Neural cell (in vitro differentiated cells): ENCODE measurements at regions not wholly inside any gene's neighbourhood (a gene's known extent, or its start where the extent isn't known, plus 50 kb on each side); places are given as distances from the start of the nearest gene placed in this dataset.

Source experiments
- H2AFZ ChIP-seq: fragments of 200-600, 300-800 bp; sonication (generic), shearing (Covaris generic); 2 replicates; pipeline ENCODE4 v1.6.0; 2014; ENCODE audit warnings: low read depth, mild to moderate bottlenecking, antibody characterized with exemption, low read length, moderate library complexity
- H3F3A ChIP-seq: fragments of 200-600 bp; shearing (Covaris generic); 2 replicates; pipeline ENCODE4 v1.6.1; 2016; ENCODE audit warnings: mild to moderate bottlenecking, moderate library complexity, mixed read lengths, antibody characterized with exemption, low read length; ENCODE audit not compliant: insufficient read depth, poor library complexity, severe bottlenecking
- H3K27ac ChIP-seq: fragments of 200-600, 300-800 bp; sonication (generic), shearing (Covaris generic); 2 replicates; pipeline ENCODE4 v1.5.1; 2014; ENCODE audit warnings: mild to moderate bottlenecking, low read length, moderate library complexity
- H3K27me3 ChIP-seq: fragments of 300-800, 200-600 bp; sonication (generic), shearing (Covaris generic); 2 replicates; pipeline ENCODE4 v1.6.0; 2014; ENCODE audit warnings: mild to moderate bottlenecking, low read depth, low read length, moderate library complexity; ENCODE audit not compliant: insufficient read depth
- H3K36me3 ChIP-seq: fragments of 300-800, 200-600 bp; sonication (generic), shearing (Covaris generic); 2 replicates; pipeline ENCODE4 v1.5.1; 2014; ENCODE audit warnings: mild to moderate bottlenecking, antibody characterized with exemption, low read length, moderate library complexity; ENCODE audit not compliant: insufficient read depth
- H3K4me2 ChIP-seq: fragments of 300-800, 200-600 bp; sonication (generic), shearing (Covaris generic); 2 replicates; pipeline ENCODE4 v1.6.0; 2014; ENCODE audit warnings: mild to moderate bottlenecking, low read length
- H3K4me3 ChIP-seq: fragments of 300-800, 200-600 bp; sonication (generic), shearing (Covaris generic); 2 replicates; pipeline ENCODE4 v1.5.1; 2014; ENCODE audit warnings: mild to moderate bottlenecking, low read length, moderate library complexity
- H3K79me2 ChIP-seq: fragments of 200-600 bp; shearing (Covaris generic); replicated peaks from 2 replicates; pipeline ENCODE4 v1.6.0; 2014; ENCODE audit warnings: mild to moderate bottlenecking, low read length, moderate library complexity; ENCODE audit not compliant: insufficient read depth
- H3K9ac ChIP-seq: fragments of 300-800, 200-600 bp; sonication (generic), shearing (Covaris generic); 2 replicates; pipeline ENCODE4 v1.6.1; 2016; ENCODE audit warnings: mild to moderate bottlenecking, low read length, mixed read lengths
- H3K9me2 ChIP-seq: fragments of 200-600 bp; shearing (Covaris generic); 2 replicates; pipeline ENCODE4 v1.6.1; 2016; ENCODE audit warnings: mild to moderate bottlenecking, low read length, mixed read lengths; ENCODE audit not compliant: insufficient read depth
- H3K9me3 ChIP-seq: fragments of 200-600, 300-800 bp; sonication (generic), shearing (Covaris generic); 2 replicates; pipeline ENCODE4 v1.6.1; 2016; ENCODE audit warnings: mild to moderate bottlenecking, mixed run types, low read length, moderate library complexity, mixed read lengths
- H4K20me1 ChIP-seq: fragments of 200-600 bp; shearing (Covaris generic); 2 replicates; pipeline ENCODE4 v1.6.1; 2016; ENCODE audit warnings: mild to moderate bottlenecking, mixed run types; ENCODE audit not compliant: insufficient read depth
- CTCF ChIP-seq: fragments of 450-650 bp; IDR thresholded peaks from 2 replicates; pipeline ENCODE4 v1.5.1; 2014; ENCODE audit warnings: antibody characterized with exemption, mild to moderate bottlenecking, moderate library complexity; ENCODE audit not compliant: poor library complexity, severe bottlenecking
- EP300 ChIP-seq: fragments of 450-650 bp; conservative IDR thresholded peaks from 2 replicates; pipeline ENCODE4 v1.6.1; 2014; ENCODE audit warnings: antibody characterized with exemption, mild to moderate bottlenecking, moderate library complexity; ENCODE audit not compliant: poor library complexity, severe bottlenecking
- EZH2 ChIP-seq: fragments of 200-600, 300-800 bp; shearing (Covaris generic), sonication (generic); IDR thresholded peaks from 2 replicates; pipeline ENCODE4 v1.6.1; 2014; ENCODE audit warnings: antibody characterized with exemption, low read length, borderline replicate concordance, mild to moderate bottlenecking; ENCODE audit not compliant: insufficient read depth, poor library complexity, severe bottlenecking
- MXI1 ChIP-seq: fragments of 450-650 bp; conservative IDR thresholded peaks from 2 replicates; pipeline ENCODE4 v1.6.1; 2014; ENCODE audit warnings: antibody characterized with exemption, mild to moderate bottlenecking; ENCODE audit not compliant: poor library complexity, severe bottlenecking
- POLR2AphosphoS5 ChIP-seq: IDR thresholded peaks from 2 replicates; pipeline ENCODE4 v1.6.1; 2012
- RAD21 ChIP-seq: fragments of 450-650 bp; conservative IDR thresholded peaks from 2 replicates; pipeline ENCODE4 v1.6.1; 2014; ENCODE audit warnings: antibody characterized with exemption, mild to moderate bottlenecking, moderate library complexity
- SMC3 ChIP-seq: fragments of 450-650 bp; conservative IDR thresholded peaks from 2 replicates; pipeline ENCODE4 v1.6.1; 2014; ENCODE audit warnings: antibody characterized with exemption, mild to moderate bottlenecking, moderate library complexity; ENCODE audit not compliant: poor library complexity
- TAF1 ChIP-seq: IDR thresholded peaks from 2 replicates; pipeline ENCODE4 v1.6.1; 2012; ENCODE audit warnings: low read depth
- TF ChIP-seq, protein P1 (sequence below): IDR thresholded peaks from 2 replicates; pipeline ENCODE4 v1.6.1; 2012; ENCODE audit warnings: borderline replicate concordance

DNA sequence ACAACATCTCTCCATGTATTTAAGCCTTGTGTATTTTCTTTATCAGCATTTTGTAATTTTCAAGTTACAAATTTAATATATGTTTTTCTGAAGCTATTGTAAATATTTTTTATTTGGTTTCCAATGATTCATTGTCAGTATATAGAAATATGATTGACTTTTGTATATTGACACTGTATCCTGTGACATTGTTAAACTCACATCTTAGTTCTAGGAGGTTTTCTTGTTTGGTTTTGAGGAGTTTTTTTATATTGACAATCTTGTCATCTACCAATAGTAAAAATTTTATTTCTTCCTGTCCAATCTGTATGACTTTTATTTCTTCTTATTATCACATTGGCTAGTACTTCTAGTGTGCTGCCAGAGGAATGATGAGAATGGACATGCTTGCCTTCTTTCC, 393.7 kb downstream of the GPAM start:
- Histone ChIP-seq H3F3A (no peaks in the 10 kb centered on the region), H3K4me3 (no peak overlapping the region)

DNA sequence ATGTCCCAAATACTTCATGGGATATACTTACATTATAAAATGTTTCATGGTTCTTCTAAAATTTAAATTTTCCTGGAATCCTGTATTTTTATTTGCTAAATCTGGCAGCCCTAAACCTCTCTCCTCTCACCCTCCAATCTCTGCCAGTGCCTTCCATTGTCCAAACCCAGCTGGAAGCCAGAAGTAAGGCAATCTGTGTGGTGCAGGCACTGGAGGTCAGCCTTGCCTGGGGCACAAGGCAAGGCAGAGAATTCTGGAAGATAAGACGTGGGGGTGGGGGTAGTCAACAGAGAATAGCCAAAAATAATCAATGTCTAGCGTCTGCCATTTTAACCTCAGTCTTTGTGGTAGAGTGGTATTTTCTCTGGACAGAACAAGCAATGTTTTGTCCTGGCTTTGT, 381.7 kb downstream of the GPAM start:
- H3F3A ChIP-seq, result no peaks in the 10 kb centered on the region
- H3K4me2 ChIP-seq, result no peak overlapping the region
- H3K27me3 ChIP-seq, result no peaks in the 10 kb centered on the region
- no peak overlapping the region for H3K27ac ChIP-seq
- no peaks in the 10 kb centered on the region for H3K9me2 ChIP-seq
- H3K79me2 ChIP-seq, result no peaks in the 10 kb centered on the region
- no peaks in the 10 kb centered on the region for H3K36me3 ChIP-seq
- no peak for TF ChIP-seq SMC3
- TF ChIP-seq RAD21, result no peak
- no peak for TF ChIP-seq POLR2AphosphoS5
- TF ChIP-seq CTCF, result no peak
- TF ChIP-seq, protein P1, sequence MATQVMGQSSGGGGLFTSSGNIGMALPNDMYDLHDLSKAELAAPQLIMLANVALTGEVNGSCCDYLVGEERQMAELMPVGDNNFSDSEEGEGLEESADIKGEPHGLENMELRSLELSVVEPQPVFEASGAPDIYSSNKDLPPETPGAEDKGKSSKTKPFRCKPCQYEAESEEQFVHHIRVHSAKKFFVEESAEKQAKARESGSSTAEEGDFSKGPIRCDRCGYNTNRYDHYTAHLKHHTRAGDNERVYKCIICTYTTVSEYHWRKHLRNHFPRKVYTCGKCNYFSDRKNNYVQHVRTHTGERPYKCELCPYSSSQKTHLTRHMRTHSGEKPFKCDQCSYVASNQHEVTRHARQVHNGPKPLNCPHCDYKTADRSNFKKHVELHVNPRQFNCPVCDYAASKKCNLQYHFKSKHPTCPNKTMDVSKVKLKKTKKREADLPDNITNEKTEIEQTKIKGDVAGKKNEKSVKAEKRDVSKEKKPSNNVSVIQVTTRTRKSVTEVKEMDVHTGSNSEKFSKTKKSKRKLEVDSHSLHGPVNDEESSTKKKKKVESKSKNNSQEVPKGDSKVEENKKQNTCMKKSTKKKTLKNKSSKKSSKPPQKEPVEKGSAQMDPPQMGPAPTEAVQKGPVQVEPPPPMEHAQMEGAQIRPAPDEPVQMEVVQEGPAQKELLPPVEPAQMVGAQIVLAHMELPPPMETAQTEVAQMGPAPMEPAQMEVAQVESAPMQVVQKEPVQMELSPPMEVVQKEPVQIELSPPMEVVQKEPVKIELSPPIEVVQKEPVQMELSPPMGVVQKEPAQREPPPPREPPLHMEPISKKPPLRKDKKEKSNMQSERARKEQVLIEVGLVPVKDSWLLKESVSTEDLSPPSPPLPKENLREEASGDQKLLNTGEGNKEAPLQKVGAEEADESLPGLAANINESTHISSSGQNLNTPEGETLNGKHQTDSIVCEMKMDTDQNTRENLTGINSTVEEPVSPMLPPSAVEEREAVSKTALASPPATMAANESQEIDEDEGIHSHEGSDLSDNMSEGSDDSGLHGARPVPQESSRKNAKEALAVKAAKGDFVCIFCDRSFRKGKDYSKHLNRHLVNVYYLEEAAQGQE, result no peak
- TF ChIP-seq EP300, result no peak
- TF ChIP-seq TAF1, result no peak
- TF ChIP-seq EZH2, result no peak
- no peak for TF ChIP-seq MXI1
- no peak overlapping the region for H3K9ac ChIP-seq
- H4K20me1 ChIP-seq, result no peaks in the 10 kb centered on the region
- H3K9me3 ChIP-seq, result no peaks in the 10 kb centered on the region
- H3K4me3 ChIP-seq, result no peak overlapping the region
- no peak overlapping the region for H2AFZ ChIP-seq

More for the DNA sequence above, 393.7 kb downstream of the GPAM start:
- no peak overlapping the region for H3K27ac ChIP-seq
- no peak overlapping the region for H3K9ac ChIP-seq
- no peak overlapping the region for H3K4me2 ChIP-seq
- no peaks in the 10 kb centered on the region for H3K27me3 ChIP-seq
- H3K36me3 ChIP-seq, result no peaks in the 10 kb centered on the region
- H3K79me2 ChIP-seq, result no peaks in the 10 kb centered on the region
- H3K9me2 ChIP-seq, result no peaks in the 10 kb centered on the region
- no peak overlapping the region for H2AFZ ChIP-seq
- TF ChIP-seq EP300 (no peak), SMC3 (no peak), TAF1 (no peak)
- no peaks in the 10 kb centered on the region for H3K9me3 ChIP-seq
- H4K20me1 ChIP-seq, result no peaks in the 10 kb centered on the region

DNA sequence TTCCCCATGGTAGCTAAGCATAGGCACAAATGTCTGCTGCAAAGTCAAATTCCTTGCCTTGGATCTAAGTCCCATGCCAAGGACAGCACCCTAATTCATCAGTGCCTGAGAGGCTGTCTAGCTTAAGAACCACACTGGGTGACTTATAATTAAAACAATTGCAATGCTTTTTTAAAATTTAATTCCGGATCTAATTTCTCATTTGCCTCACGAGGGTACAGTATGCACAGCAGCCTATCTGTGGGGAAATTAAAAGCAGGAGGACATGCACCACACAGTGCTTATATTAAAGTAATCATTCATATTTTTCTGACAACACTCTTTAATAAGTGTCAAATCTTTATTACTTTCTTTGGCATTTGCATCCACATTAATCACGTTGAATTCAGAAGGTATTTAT, 378.8 kb downstream of the GPAM start:
- no peaks in the 10 kb centered on the region for H3F3A ChIP-seq
- no peaks in the 10 kb centered on the region for H3K9me3 ChIP-seq
- no peak overlapping the region for H3K27ac ChIP-seq
- H3K27me3 ChIP-seq, result no peaks in the 10 kb centered on the region
- no peaks in the 10 kb centered on the region for H3K9me2 ChIP-seq
- no peak overlapping the region for H3K4me2 ChIP-seq
- no peaks in the 10 kb centered on the region for H4K20me1 ChIP-seq
- TF ChIP-seq EP300, result no peak
- no peak for TF ChIP-seq EZH2
- no peak for TF ChIP-seq POLR2AphosphoS5
- TF ChIP-seq MXI1, result no peak
- TF ChIP-seq, protein P1, result no peak
- no peak for TF ChIP-seq TAF1
- no peak for TF ChIP-seq CTCF
- TF ChIP-seq RAD21, result no peak
- TF ChIP-seq SMC3, result no peak
- H3K4me3 ChIP-seq, result no peak overlapping the region
- no peak overlapping the region for H2AFZ ChIP-seq
- H3K9ac ChIP-seq, result no peak overlapping the region
- H3K36me3 ChIP-seq, result no peaks in the 10 kb centered on the region
- no peaks in the 10 kb centered on the region for H3K79me2 ChIP-seq
